H1 (cell line): ENCODE measurements at regions not wholly inside any gene's neighbourhood (a gene's known extent, or its start where the extent isn't known, plus 50 kb on each side); places are given as distances from the start of the nearest gene placed in this dataset.

Experiments
- CTCF ChIA-PET: fragments of 300-600 bp; sonication (Branson Sonifier 250); formaldehyde crosslinking; loops from one replicate; lab custom pipeline; 2021; ENCODE audit not compliant: partially characterized antibody; lab: Charles Lee
- POLR2A ChIA-PET: fragments of 300-600 bp; sonication (Branson Sonifier 250); formaldehyde crosslinking; loops from one replicate; lab custom pipeline; 2021; ENCODE audit warnings: inconsistent platforms; ENCODE audit not compliant: partially characterized antibody; lab: Charles Lee
- DNase-seq, 2 experiments: peaks; one replicate each; pipeline versions ENCODE4 v3.0.0 to v3.0.0-alpha.2; 2010 to 2022; ENCODE audit warnings: low spot score in 2 of 2, low read depth in 1 of 2, mixed read lengths in 1 of 2
- FAIRE-seq: peaks from 2 replicates; lab custom pipeline; 2011; peaks lifted over from hg19 to GRCh38; lab: Jason Lieb, UNC
- H2AFZ ChIP-seq: 2 replicates; pipeline ENCODE4 v1.8.1; 2012; ENCODE audit warnings: low read length, inconsistent platforms
- H2AK5ac ChIP-seq: 2 replicates; pipeline ENCODE4 v1.6.1; 2013; ENCODE audit warnings: low read depth, low read length
- H2BK120ac ChIP-seq: replicated peaks from 2 replicates; pipeline ENCODE3; 2013; ENCODE audit warnings: low read depth, low read length, inconsistent platforms
- H2BK12ac ChIP-seq: 2 replicates; pipeline ENCODE4 v1.6.1; 2013; ENCODE audit warnings: low read depth, low read length
- H2BK15ac ChIP-seq: 2 replicates; pipeline ENCODE4 v1.6.1; 2013; ENCODE audit warnings: low read length
- H2BK20ac ChIP-seq: 2 replicates; pipeline ENCODE4 v1.6.1; 2013; ENCODE audit warnings: low read length
- H2BK5ac ChIP-seq: 2 replicates; pipeline ENCODE4 v1.6.1; 2013; ENCODE audit warnings: low read depth, low read length
- H3K14ac ChIP-seq: 2 replicates; pipeline ENCODE4 v1.6.1; 2013; ENCODE audit warnings: inconsistent platforms; ENCODE audit not compliant: insufficient read length
- H3K18ac ChIP-seq: 2 replicates; pipeline ENCODE4 v1.6.1; 2013; ENCODE audit warnings: low read length; ENCODE audit errors: extremely low read depth
- H3K23ac ChIP-seq: 2 replicates; pipeline ENCODE4 v1.6.1; 2013; ENCODE audit warnings: inconsistent platforms; ENCODE audit not compliant: insufficient read length
- H3K23me2 ChIP-seq: 2 replicates; pipeline ENCODE4 v1.6.1; 2013; ENCODE audit warnings: low read depth, low read length
- H3K27ac ChIP-seq: 2 replicates; pipeline ENCODE4 v1.6.1; 2011; ENCODE audit warnings: low read depth, low read length, inconsistent platforms
- H3K27me3 ChIP-seq, 4 experiments: replicated peaks in 1 of 4; 1 replicate in 1 of 4; 2 replicates in 3 of 4; pipeline versions ENCODE4 v1.6.1 to v1.8.1; 2011 to 2013; ENCODE audit warnings: low read length in 3 of 4, mild to moderate bottlenecking in 3 of 4, inconsistent platforms in 2 of 4, mixed read lengths in 2 of 4, moderate library complexity in 1 of 4; ENCODE audit not compliant: control insufficient read depth in 3 of 4, insufficient read depth in 3 of 4; ENCODE audit errors: extremely low read depth in 1 of 4
- H3K36me3 ChIP-seq, 4 experiments: 2 replicates each; pipeline versions ENCODE4 v1.6.1 to v1.8.1; 2011 to 2013; ENCODE audit warnings: mild to moderate bottlenecking in 4 of 4, low read length in 3 of 4, moderate library complexity in 2 of 4, control low read depth in 1 of 4, inconsistent platforms in 1 of 4; ENCODE audit not compliant: insufficient read depth in 4 of 4, control insufficient read depth in 2 of 4
- H3K4ac ChIP-seq: replicated peaks from 2 replicates; pipeline ENCODE3; 2013; ENCODE audit warnings: low read length, low read depth, mixed read lengths, inconsistent platforms; ENCODE audit not compliant: insufficient read length
- H3K4me1 ChIP-seq, 4 experiments: replicated peaks in 1 of 4; 1 replicate in 1 of 4; 2 replicates in 3 of 4; pipeline versions ENCODE4 v1.6.1 to v1.8.1; 2011 to 2013; ENCODE audit warnings: low read length in 3 of 4, inconsistent platforms in 2 of 4, mixed read lengths in 1 of 4; ENCODE audit not compliant: insufficient read depth in 4 of 4, control insufficient read depth in 3 of 4
- H3K4me2 ChIP-seq, 2 experiments: 2 replicates each; pipeline versions ENCODE4 v1.6.1 to v1.8.1; 2011 to 2013; ENCODE audit warnings: low read depth in 2 of 2, low read length in 2 of 2, control low read depth in 1 of 2, inconsistent platforms in 1 of 2, mild to moderate bottlenecking in 1 of 2; ENCODE audit not compliant: insufficient read depth in 1 of 2
- H3K4me3 ChIP-seq, 4 experiments: fragments of 200-600, 300-600 bp in 1 of 4; sonication (generic), shearing (Covaris generic), sonication (Bioruptor Twin) in 1 of 4; 2 replicates each; pipeline versions ENCODE4 v1.5.1 to v1.8.1; 2011 to 2016; ENCODE audit warnings: low read length in 4 of 4, low read depth in 3 of 4, control low read depth in 2 of 4, inconsistent platforms in 2 of 4, mild to moderate bottlenecking in 2 of 4, mixed read lengths in 1 of 4, moderate library complexity in 1 of 4; ENCODE audit not compliant: insufficient read depth in 2 of 4; ENCODE audit errors: extremely low read depth in 1 of 4
- H3K56ac ChIP-seq: replicated peaks from 2 replicates; pipeline ENCODE3; 2013; ENCODE audit warnings: low read depth, mild to moderate bottlenecking, mixed read lengths, low read length, inconsistent platforms; ENCODE audit not compliant: insufficient read length
- H3K79me1 ChIP-seq: 2 replicates; pipeline ENCODE4 v1.6.1; 2013; ENCODE audit warnings: low read depth, low read length, control low read depth
- H3K79me2 ChIP-seq, 2 experiments: 2 replicates each; pipeline versions ENCODE4 v1.6.1 to v1.8.1; 2012 to 2013; ENCODE audit warnings: low read length in 2 of 2, mild to moderate bottlenecking in 2 of 2, inconsistent platforms in 1 of 2; ENCODE audit not compliant: insufficient read depth in 2 of 2, control insufficient read depth in 1 of 2
- H3K9ac ChIP-seq, 4 experiments: replicated peaks in 1 of 4; 1 replicate in 1 of 4; 2 replicates in 3 of 4; pipeline versions ENCODE4 v1.6.1 to v1.8.1; 2011 to 2013; ENCODE audit warnings: low read depth in 3 of 4, low read length in 3 of 4, control low read depth in 2 of 4, mild to moderate bottlenecking in 2 of 4, moderate library complexity in 2 of 4, inconsistent platforms in 1 of 4; ENCODE audit errors: extremely low read depth in 1 of 4
- H3K9me3 ChIP-seq, 2 experiments: 2 replicates each; pipeline versions ENCODE4 v1.6.1 to v1.8.1; 2012 to 2013; ENCODE audit warnings: mild to moderate bottlenecking in 2 of 2, moderate library complexity in 2 of 2, control low read depth in 1 of 2, inconsistent platforms in 1 of 2, low read depth in 1 of 2, low read length in 1 of 2, mixed read lengths in 1 of 2; ENCODE audit not compliant: insufficient read depth in 2 of 2
- H4K20me1 ChIP-seq, 2 experiments: replicated peaks in 1 of 2; 2 replicates each; pipeline versions ENCODE3 to v1.8.1; 2011 to 2013; ENCODE audit warnings: inconsistent platforms in 2 of 2, low read length in 2 of 2, mild to moderate bottlenecking in 1 of 2; ENCODE audit not compliant: insufficient read depth in 2 of 2, control insufficient read depth in 1 of 2
- H4K5ac ChIP-seq: 2 replicates; pipeline ENCODE4 v1.6.1; 2013; ENCODE audit warnings: low read length, low read depth, mixed read lengths, inconsistent platforms; ENCODE audit not compliant: insufficient read length
- H4K8ac ChIP-seq: 2 replicates; pipeline ENCODE4 v1.8.0; 2013; ENCODE audit warnings: mild to moderate bottlenecking, moderate library complexity, low read length, inconsistent platforms; ENCODE audit not compliant: insufficient read depth; ENCODE audit errors: extremely low read depth
- H4K91ac ChIP-seq: replicated peaks from 2 replicates; pipeline ENCODE3; 2013; ENCODE audit warnings: low read length, mixed read lengths, inconsistent platforms; ENCODE audit not compliant: insufficient read length
- BRCA1 ChIP-seq: IDR thresholded peaks from 2 replicates; pipeline ENCODE4 v1.6.1; 2012; ENCODE audit warnings: low read depth, low read length, improper control_type of control experiment
- EGR1 ChIP-seq: IDR thresholded peaks from 2 replicates; pipeline ENCODE4 v1.6.1; 2011; ENCODE audit warnings: low read depth, low read length, borderline replicate concordance
- RXRA ChIP-seq: IDR thresholded peaks from 2 replicates; pipeline ENCODE4 v1.6.1; 2011; ENCODE audit warnings: low read depth, mild to moderate bottlenecking, low read length, moderate library complexity; ENCODE audit not compliant: insufficient read depth
- ZNF274 ChIP-seq: IDR thresholded peaks from 2 replicates; pipeline ENCODE4 v1.7.0; 2012; ENCODE audit warnings: low read length, borderline replicate concordance; ENCODE audit errors: extremely low read depth
- WGBS, 2 experiments: shearing (Covaris generic) in 1 of 2; methylation state at CpG; one replicate each; pipeline versions ENCODE4 v1.1.6 to v1.1.7; 2013 to 2015; ENCODE audit warnings: low lambda C conversion rate in 2 of 2, mixed read lengths in 2 of 2, inconsistent platforms in 1 of 2, low coverage in 1 of 2, missing lambda C conversion rate in 1 of 2; ENCODE audit not compliant: insufficient replicate concordance in 2 of 2, insufficient coverage in 1 of 2, insufficient read length in 1 of 2; ENCODE audit errors: extremely low coverage in 1 of 2, missing lambda C conversion rate in 1 of 2; 5-methylcytosine and 5-hydroxymethylcytosine counted together
- TF ChIP-seq, protein P1 (sequence below): IDR thresholded peaks from 2 replicates; pipeline ENCODE4 v1.6.1; 2011; ENCODE audit warnings: low read length, improper control_type of control experiment

DNA sequence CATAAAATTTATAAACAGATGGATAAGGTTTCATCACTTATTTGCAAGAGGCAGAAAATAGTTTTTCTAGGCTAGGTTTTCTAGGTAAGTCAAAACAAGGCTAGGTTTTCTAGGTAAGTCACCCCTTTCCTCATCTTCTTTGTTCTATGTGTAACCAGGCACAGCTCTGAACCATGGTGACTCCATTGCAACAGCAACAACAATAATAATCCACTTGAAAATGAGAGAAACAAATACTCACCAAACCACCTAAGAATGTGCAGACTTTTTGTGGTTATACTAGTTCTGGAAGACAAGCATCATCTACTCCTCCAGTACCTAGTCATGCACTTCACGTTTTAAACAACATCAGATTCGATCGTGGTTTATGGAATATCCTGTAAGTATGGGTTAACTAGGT is 237.4 kb upstream of the ACVR2A start:
- no peak overlapping the region for H2BK120ac ChIP-seq
- no peaks in the 10 kb centered on the region for H3K79me1 ChIP-seq
- TF ChIP-seq ZNF274 (no peak), BRCA1 (no peak), EGR1 (no peak), RXRA (no peak)
- TF ChIP-seq, protein P1, sequence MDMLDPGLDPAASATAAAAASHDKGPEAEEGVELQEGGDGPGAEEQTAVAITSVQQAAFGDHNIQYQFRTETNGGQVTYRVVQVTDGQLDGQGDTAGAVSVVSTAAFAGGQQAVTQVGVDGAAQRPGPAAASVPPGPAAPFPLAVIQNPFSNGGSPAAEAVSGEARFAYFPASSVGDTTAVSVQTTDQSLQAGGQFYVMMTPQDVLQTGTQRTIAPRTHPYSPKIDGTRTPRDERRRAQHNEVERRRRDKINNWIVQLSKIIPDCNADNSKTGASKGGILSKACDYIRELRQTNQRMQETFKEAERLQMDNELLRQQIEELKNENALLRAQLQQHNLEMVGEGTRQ, result no peak

More for the DNA sequence above, 237.4 kb upstream of the ACVR2A start:
- Histone ChIP-seq H3K4me1 (peaks cover 0 to 4% (median 3%) of the 10 kb centered on the region in 4 experiments; a peak in 4 of 7 replicates), H3K56ac (no peak overlapping the region), H3K14ac (no peak overlapping the region), H2BK5ac (no peak overlapping the region), H4K8ac (no peak overlapping the region), H2BK20ac (no peak overlapping the region), H3K9me3 (no peaks in the 10 kb centered on the region), H2BK12ac (no peak overlapping the region), H3K27ac (no peak overlapping the region), H2AK5ac (no peak overlapping the region), H4K20me1 (no peaks in the 10 kb centered on the region), H3K9ac (no peak overlapping the region), H2AFZ (no peak overlapping the region), H3K4me2 (no peak overlapping the region), H3K79me2 (no peaks in the 10 kb centered on the region), H4K5ac (no peak overlapping the region), H3K4me3 (no peak overlapping the region), H4K91ac (no peak overlapping the region), H3K4ac (no peak overlapping the region), H3K18ac (no peak overlapping the region), H3K36me3 (no peaks in the 10 kb centered on the region), H3K23ac (no peak overlapping the region), H2BK15ac (no peak overlapping the region), H3K27me3 (no peaks in the 10 kb centered on the region), H3K23me2 (no peaks in the 10 kb centered on the region)
- ChIA-PET CTCF (no interaction called here), POLR2A (no interaction called here)
- FAIRE-seq (no peak), DNase-seq (no peak)
- WGBS, 2 experiments, result 91% methylated on average over 3 of the region's 3 CpGs; no CpG with 5 or more reads in 1 of the 2 experiments
